GM19023 (cell line): ENCODE measurements at regions not wholly inside any gene's neighbourhood (a gene's known extent, or its start where the extent isn't known, plus 50 kb on each side); places are given as distances from the start of the nearest gene placed in this dataset.
A peak's percentile ranks its signal among the peaks of the same experiment; 100 is the strongest.

Experiments used
- ATAC-seq: cut with Tn5 transposase; IDR thresholded peaks from one replicate; pipeline ENCODE4 v1.9.1; 2021; ENCODE audit warnings: mild to moderate bottlenecking, moderate library complexity; ENCODE audit not compliant: unreplicated experiment

- no peak for ATAC-seq
These were observed 50.4 kb downstream of the RTL9 start for GRCh38 chrX:110408949-110409588.

DNA sequence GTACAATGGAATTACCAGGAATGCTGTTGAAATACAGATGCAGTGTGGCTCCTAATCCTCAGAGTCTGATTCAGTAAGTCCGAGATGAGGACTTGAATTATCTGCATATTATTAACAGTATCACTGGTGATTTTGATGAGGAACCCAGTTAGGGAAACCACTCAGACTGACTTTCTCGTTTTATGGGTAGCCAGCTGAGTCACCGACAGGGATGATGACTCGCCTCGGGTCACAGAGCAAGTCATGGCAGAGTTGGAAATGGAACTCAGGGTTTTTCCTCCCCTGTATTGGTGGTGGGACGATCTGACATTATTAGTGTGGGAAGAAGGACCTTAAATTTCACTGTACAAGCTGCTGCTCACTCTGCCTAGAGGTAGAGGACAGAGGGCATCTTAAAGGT, 51.3 kb downstream of the RTL9 start:
- no peak for ATAC-seq

DNA sequence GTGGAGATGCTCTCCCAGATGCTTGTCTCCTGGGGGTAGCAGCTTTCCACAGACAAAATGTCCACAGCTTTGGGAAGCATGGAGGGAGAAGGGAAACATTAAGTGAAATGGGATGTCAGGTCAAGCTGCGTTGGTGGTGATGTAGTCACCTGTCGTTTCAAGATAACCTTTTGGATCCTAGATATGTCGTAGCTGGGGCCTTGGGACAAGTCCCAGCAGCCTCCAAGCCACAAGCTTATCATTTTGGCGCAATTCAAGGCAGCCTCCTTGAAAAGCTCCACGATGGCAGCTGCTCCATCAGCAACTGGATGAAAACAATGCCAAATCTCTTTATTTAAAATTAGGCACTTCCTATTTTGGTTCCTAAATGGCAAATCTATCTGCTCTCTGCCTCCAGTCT, 52.0 kb downstream of the RTL9 start:
- no peak for ATAC-seq

- ATAC-seq: peak; percentile 81
These were observed 54.5 kb downstream of the RTL9 start for GRCh38 chrX:110412971-110413726.

DNA sequence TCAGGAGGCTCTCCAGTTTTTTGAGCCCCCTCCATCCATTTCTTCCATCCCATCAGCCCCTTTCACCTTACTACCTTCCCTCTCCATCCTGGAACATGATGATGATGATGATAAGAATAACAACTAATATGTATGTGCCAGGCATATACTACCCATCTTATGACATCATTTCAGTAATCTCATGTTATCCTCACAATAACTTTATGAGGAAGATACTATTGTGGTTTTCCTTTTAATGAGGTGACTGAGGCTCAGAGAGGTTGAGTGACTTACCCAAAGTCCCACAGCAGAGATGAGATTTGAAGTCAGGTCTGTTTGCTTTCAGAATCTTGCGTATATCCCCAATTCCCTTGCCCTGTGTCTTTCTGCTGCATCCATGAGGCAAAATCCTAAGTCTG, 55.1 kb downstream of the RTL9 start:
- ATAC-seq: no peak

DNA sequence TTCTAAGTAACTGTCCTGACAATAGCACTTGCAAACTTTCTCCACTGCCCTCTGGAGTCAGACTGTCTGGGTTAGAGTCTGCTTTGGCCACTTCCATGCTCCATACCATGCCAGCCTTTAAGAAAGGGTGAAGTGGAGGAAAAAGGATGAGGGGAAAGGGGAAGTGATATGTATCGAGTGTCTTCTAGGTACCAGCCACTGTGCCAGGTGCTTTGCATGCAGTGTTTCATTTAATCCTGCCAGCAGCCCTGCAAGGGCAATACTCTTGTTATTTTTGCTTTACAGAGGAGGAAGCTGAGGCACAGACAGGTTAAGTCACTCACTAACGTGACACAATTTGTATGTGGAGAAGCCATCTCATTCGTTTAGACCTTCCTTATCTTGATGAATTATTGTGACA, 55.6 kb downstream of the RTL9 start:
- ATAC-seq: peak; percentile 24

- ATAC-seq: peak; percentile 62
These were observed 56.2 kb downstream of the RTL9 start for GRCh38 chrX:110414679-110415439.

DNA sequence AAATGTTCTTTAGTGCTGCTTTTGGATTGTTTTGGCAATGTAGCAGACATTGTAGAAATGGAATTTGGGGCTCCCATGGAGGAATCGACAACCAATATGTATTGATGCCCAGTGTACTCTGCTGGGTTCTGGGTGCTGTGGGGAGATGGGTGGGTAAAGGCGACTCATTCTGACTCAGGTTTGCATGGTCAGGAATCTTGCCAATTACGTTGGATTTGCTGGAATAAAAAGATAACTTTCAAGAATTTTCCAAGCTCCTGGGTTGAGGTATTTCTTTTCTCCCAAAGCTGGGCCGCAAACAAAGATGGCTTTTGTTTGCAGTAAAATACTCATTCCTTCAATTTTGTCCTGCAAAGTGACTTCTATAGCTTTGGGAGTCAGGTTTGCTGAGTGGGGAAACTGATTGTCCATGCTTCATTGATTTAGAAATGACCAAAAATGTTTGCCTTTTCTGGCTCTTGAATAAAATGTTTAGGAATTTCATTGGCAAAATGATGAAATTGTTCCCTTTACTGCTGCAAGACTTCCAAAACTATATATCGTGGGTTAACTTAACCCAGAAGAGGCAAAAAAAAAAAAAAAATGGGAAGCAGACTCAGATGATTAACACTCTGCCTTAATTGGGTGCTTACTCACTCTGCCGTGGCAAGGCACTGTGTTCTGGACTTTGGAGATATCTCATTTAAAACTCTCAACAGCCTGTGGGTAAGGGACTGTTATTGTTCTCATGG, 57.0 kb downstream of the RTL9 start:
- ATAC-seq: no peak

DNA sequence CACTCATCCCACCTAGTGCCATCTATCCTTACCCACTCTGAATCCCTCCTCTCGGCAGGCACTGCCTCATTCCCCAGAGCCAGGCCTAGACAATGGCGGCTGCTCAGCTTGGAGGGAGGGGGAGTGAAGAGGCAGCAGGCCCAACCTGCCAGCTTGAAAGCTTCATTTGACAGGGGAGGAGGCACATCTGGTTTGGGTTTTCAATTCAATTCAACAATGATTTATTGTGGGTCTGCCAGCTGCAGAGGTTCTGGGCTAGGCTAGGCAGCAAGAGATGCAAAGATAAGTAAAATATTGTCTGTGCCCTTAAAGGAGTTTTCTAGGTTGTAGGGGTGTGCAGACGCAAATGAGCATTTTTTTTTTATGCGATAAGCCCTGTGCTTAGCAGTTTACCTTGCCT, 58.5 kb downstream of the RTL9 start:
- no peak for ATAC-seq

- no peak for ATAC-seq
These were observed 59.9 kb downstream of the RTL9 start for GRCh38 chrX:110418316-110419235.

- no peak for ATAC-seq
These were observed 60.9 kb downstream of the RTL9 start for GRCh38 chrX:110419512-110419911.

- ATAC-seq: peak; percentile 48
These were observed 62.3 kb downstream of the RTL9 start for GRCh38 chrX:110420771-110421499.

- ATAC-seq: no peak
These were observed 63.1 kb downstream of the RTL9 start for GRCh38 chrX:110421500-110422455.

- no peak for ATAC-seq
These were observed 66.8 kb downstream of the RTL9 start for GRCh38 chrX:110425222-110426154.

DNA sequence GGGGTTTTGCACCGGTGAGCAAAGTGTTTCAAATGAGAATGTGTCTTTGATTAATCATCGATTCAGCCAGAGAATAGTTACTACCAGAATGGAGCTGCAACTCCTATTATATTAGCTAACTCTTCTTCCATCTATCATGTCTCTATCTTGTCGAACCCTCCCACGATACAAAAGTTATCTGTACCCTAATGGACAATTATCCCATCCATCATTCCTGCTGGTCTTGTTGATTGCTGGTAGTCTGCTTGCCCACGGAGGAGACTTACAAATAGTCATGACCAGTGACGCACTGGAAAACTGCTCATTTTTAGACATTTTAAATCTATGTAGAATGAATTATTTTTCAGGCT, 67.5 kb downstream of the RTL9 start:
- ATAC-seq: no peak

GRCh38 chrX:110427076-110427475, 68.4 kb downstream of the RTL9 start:
- ATAC-seq: no peak

DNA sequence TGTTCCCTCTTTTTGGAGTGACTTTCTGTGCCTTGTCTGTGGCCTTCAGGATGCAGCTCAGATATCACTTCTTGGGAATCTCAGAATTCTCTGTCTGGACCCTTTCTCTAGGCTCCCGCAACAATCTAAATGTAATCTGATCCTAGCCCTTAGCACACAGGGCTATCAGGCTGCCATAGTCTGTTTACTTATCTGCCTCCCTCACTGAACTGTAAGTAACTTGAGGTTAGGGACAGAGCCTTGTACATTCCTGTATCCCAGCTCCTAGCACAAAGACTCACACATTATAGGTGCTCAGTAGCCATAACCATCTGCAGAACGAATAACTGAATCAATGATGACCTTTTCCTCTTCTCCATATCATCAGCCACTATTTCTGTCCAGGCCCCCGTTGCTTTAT, 69.5 kb downstream of the RTL9 start:
- no peak for ATAC-seq
